ENCODE measurements at regions not wholly inside any gene's neighbourhood (a gene's known extent, or its start where the extent isn't known, plus 50 kb on each side); places are given as distances from the start of the nearest gene placed in this dataset.

- DNase-seq = no peak
- H3K27me3 ChIP-seq (ENCODE audit: insufficient read depth, low read depth) = no peaks in the 10 kb centered on the region
- H3K4me1 ChIP-seq (replicated peaks; ENCODE audit: insufficient read depth) = no peaks in the 10 kb centered on the region
- no TSS peak for BruUV-seq (replicated peaks)
- no peaks in the 10 kb centered on the region for H3K36me3 ChIP-seq (ENCODE audit: low read depth)
- H3K4me2 ChIP-seq = no peak overlapping the region
- H3K79me2 ChIP-seq (ENCODE audit: low read depth) = no peaks in the 10 kb centered on the region
- H3K27ac ChIP-seq = no peak overlapping the region
- CTCF ChIA-PET = no interaction called here
- no peak overlapping the region for H2AFZ ChIP-seq
- H3F3A ChIP-seq (ENCODE audit: insufficient read depth, low read depth) = no peaks in the 10 kb centered on the region
- TF ChIP-seq EZH2 (IDR thresholded peaks at IDR 0.05; ENCODE audit: low read depth) (no peak), CTCF (conservative IDR thresholded peaks at IDR 0.05) (no peak)
- no peaks in the 10 kb centered on the region for H3K9me3 ChIP-seq (ENCODE audit: insufficient read depth, low read depth)
- no peaks in the 10 kb centered on the region for H3K9me2 ChIP-seq (ENCODE audit: insufficient read depth)
- H4K20me1 ChIP-seq (ENCODE audit: insufficient read depth) = no peaks in the 10 kb centered on the region
- H3K4me3 ChIP-seq = no peak overlapping the region
- intact Hi-C loops (cut with micrococcal nuclease; ENCODE audit: unreplicated experiment) = no loop called here
- POLR2A ChIA-PET (ENCODE audit: unreplicated experiment) = no interaction called here
These were observed 91.4 kb downstream of the JRKL start for GRCh38 chr11:96481204-96481603.

GRCh38 chr11:96481771-96482170 lies 92.0 kb downstream of the JRKL start:
- Histone ChIP-seq H2AFZ (no peak overlapping the region), H3K27me3 (ENCODE audit: insufficient read depth, low read depth) (no peaks in the 10 kb centered on the region), H3K27ac (no peak overlapping the region), H3K36me3 (ENCODE audit: low read depth) (no peaks in the 10 kb centered on the region), H3F3A (ENCODE audit: insufficient read depth, low read depth) (no peaks in the 10 kb centered on the region), H4K20me1 (ENCODE audit: insufficient read depth) (no peaks in the 10 kb centered on the region), H3K9me2 (ENCODE audit: insufficient read depth) (no peaks in the 10 kb centered on the region), H3K4me1 (replicated peaks; ENCODE audit: insufficient read depth) (0 out of 2 replicates have a peak, but pooled peaks cover 1% of the 10 kb centered on the region), H3K4me3 (no peak overlapping the region), H3K79me2 (ENCODE audit: low read depth) (no peaks in the 10 kb centered on the region), H3K4me2 (no peak overlapping the region), H3K9me3 (ENCODE audit: insufficient read depth, low read depth) (no peaks in the 10 kb centered on the region)
- intact Hi-C loops (cut with micrococcal nuclease; ENCODE audit: unreplicated experiment) = no loop called here
- no peak for TF ChIP-seq EZH2 (IDR thresholded peaks at IDR 0.05; ENCODE audit: low read depth)
- no peak for TF ChIP-seq CTCF (conservative IDR thresholded peaks at IDR 0.05)
- BruUV-seq (replicated peaks) = no TSS peak
- DNase-seq = no peak
- ChIA-PET POLR2A (ENCODE audit: unreplicated experiment) (no interaction called here), CTCF (no interaction called here)

GRCh38 chr11:96482193-96482592 lies 92.4 kb downstream of the JRKL start:
- H4K20me1 ChIP-seq (ENCODE audit: insufficient read depth) = no peaks in the 10 kb centered on the region
- no peaks in the 10 kb centered on the region for H3K9me3 ChIP-seq (ENCODE audit: insufficient read depth, low read depth)
- H3K36me3 ChIP-seq (ENCODE audit: low read depth) = no peaks in the 10 kb centered on the region
- no peak overlapping the region for H3K4me3 ChIP-seq
- H3K79me2 ChIP-seq (ENCODE audit: low read depth) = no peaks in the 10 kb centered on the region
- H3F3A ChIP-seq (ENCODE audit: insufficient read depth, low read depth) = no peaks in the 10 kb centered on the region
- no peaks in the 10 kb centered on the region for H3K27me3 ChIP-seq (ENCODE audit: insufficient read depth, low read depth)
- no peak overlapping the region for H3K27ac ChIP-seq
- POLR2A ChIA-PET (ENCODE audit: unreplicated experiment) = no interaction called here
- TF ChIP-seq EZH2 (IDR thresholded peaks at IDR 0.05; ENCODE audit: low read depth) (no peak), CTCF (conservative IDR thresholded peaks at IDR 0.05) (no peak)
- no TSS peak for BruUV-seq (replicated peaks)
- H2AFZ ChIP-seq = no peak overlapping the region
- H3K9me2 ChIP-seq (ENCODE audit: insufficient read depth) = no peaks in the 10 kb centered on the region
- H3K4me2 ChIP-seq = no peak overlapping the region
- 0 out of 2 replicates have a peak, but pooled peaks cover 4% of the 10 kb centered on the region for H3K4me1 ChIP-seq (replicated peaks; ENCODE audit: insufficient read depth)
- CTCF ChIA-PET = no interaction called here
- intact Hi-C loops (cut with micrococcal nuclease; ENCODE audit: unreplicated experiment) = no loop called here
- no peak for DNase-seq

Measured in PC-9 (cell line).